NCI-H187 (cell line): ENCODE measurements at regions not wholly inside any gene's neighbourhood (a gene's known extent, or its start where the extent isn't known, plus 50 kb on each side); places are given as distances from the start of the nearest gene placed in this dataset.

ENCODE experiments used
- DNase-seq, 2 experiments: peaks; one replicate each; lab custom pipeline; 2025; lab: John Stamatoyannopoulos, UW

DNA sequence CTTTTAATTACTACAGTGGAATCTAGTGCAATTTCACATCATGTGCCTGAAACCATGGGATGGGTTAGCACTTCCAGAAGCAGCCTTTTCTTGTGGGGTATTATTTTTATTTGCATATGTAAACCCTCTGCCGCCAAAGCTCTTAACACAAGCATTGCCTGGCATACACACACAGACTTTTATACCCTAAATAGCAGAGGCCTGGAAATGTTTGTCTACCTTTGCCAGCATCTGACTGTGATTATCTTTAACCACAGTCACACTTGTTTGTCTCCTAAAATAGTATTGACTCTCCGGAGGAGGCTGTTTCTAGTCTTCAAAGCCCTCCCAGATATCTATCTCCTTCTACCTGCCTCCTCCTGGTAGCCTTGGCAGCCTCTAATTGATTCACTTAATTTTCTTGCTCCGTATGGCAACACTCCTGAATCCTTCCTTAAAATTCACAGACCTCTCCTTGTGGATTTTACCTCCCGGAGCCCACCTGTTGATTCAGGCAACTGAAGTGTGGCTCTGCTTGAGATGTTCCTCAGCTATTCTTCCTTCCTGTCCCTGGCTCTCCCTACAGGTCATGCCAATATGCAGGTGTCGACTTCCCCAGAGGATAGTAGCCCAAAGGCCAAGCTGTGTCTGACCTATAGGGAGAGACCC lies 127.1 kb upstream of the UMPS start:
- DNase-seq, result no peak

DNA sequence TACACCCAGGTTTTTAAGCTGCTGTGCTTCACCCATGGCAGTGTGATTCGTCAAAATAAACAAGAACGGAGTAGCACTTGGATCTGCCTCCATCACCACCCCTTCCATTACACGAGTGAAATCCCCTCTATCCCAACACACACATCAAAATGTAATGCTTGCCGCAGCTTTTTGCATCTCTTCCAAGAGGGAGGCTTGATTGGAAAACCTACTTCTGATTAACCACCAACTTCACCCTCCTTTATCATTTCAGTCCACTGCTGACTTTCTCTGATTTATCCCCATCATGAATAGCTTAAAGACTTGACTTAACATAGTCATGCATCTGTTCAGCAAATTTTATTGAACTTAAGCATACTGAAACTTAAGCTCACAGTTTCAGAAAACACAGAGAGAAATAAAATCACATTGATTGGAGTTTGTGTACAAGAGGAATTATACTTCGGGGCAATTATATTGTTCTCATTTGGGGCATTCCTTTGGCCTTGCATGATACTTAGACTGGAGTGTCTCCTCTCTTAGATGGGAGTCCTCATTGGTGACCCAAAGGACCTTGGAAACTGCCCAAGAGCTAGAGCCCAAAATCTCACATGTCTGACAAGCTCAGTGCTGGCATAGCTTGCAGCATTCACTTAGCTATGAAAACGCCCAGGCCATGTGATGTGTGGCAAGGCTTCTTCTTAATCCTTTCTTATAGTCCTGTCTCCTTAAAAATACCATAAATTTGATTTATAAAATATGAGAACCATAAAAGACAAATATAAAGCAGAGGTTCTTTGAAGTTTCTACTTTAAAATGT lies 124.3 kb upstream of the UMPS start:
- DNase-seq, result no peak

DNA sequence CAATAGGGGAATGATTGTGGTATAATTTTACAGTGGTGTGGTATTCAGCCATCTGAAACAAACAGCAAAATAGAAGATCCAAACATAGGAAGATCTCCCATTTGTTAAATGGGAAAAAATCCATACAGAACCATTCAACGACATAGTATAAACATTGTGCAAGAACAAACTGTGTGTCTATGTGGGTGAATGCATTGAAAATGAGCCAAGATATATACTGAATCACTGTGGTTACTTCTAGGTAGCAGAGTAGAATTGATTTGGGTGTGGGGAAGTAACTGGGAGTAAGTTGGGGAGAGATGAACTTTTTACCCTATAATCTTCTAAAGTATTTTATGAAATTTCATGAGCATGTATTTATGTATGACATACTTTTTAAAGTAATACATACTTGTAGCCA lies 123.1 kb upstream of the UMPS start:
- DNase-seq, result no peak

- no peak for DNase-seq
These were observed 120.8 kb upstream of the UMPS start for GRCh38 chr3:124609402-124609801.

DNA sequence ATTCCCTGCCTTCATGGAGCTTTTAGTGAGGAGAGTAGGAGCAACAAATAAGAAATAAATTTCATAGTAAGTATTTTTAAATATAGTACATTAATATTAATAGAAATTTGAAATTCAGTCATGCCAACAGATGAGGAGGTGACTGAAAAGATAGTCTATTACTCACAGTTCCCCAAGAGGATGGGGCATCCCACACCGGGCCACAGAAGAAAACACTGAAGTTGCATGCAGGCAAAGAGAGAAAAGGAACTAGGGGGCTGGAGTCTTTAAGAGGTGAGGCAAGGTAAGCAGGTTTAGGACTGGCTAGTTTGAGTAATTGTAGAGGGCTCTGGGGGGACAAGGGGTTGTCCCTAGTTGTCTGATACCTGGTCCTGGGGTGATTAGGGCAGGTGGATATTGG lies 120.1 kb upstream of the UMPS start:
- no peak for DNase-seq

DNA sequence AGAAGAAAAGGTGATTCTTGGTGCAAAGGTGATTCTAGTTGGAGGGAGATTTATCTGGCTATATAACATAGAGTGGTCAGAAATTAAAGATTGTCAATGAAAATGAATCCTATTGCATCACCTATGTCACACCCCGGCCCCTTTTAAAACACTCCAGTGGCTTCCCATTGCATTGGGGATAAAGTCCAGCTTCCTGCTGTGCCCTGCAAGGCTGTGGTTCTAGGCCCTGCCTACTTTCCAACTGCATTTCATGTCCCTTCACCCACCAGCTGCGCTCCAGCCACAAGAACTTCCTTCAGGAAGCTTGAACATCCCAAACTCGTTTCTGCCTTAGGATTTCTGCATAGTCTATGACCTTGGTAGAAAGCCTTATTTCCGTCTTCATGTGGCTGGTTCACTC lies 118.7 kb upstream of the UMPS start:
- DNase-seq, result no peak

DNA sequence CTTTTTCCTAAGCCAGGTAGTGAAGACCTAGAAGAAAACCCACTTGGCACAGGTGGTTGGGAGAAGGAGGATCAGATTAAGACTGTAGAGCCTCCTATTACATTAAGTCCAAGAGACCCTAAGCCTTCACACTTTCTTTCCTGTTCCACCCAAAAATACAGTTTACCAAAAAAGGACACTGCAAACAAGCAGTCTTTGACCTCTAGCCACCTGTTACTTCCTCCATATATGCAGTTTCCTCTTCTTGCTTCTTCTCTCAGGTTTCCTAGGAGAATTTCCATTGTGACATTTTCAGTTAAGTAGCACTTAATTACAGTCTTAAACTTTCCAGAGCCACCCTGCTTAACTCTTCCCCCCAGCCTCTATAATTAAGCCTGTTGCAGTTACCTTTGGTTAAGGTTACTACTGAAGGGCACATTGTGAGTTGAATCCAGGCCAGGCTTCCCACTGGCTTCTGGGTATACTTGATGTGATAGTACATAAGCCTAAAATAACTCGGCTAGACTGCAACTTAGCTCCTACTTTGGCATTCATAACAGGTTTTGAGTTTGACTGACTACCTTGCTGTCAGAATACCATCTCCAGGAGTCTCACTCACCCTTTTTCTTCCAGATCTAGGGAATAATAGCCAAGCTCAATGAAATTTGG lies 114.2 kb upstream of the UMPS start:
- no peak for DNase-seq

DNA sequence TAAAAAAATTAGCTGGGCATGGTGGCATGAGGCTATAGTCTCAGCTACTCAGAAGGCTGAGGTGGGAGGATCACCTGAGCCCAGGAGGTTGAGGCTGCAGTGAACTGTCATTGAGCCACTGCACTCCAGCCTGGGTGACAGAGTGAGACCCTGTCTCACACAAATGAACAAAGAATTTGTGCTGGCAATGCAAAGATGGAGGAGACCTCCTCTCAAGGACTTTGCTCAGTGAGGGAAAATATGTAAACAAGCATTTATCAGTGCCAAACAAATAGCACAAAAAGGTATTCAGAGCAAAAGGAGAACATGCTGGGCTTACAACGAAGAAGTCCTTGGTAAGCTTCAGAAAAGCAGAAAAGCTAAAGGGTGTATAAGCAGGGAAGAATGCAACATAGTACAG lies 113.1 kb upstream of the UMPS start:
- no peak for DNase-seq

- no peak for DNase-seq
These were observed 110.2 kb upstream of the UMPS start for GRCh38 chr3:124619887-124620599.

DNA sequence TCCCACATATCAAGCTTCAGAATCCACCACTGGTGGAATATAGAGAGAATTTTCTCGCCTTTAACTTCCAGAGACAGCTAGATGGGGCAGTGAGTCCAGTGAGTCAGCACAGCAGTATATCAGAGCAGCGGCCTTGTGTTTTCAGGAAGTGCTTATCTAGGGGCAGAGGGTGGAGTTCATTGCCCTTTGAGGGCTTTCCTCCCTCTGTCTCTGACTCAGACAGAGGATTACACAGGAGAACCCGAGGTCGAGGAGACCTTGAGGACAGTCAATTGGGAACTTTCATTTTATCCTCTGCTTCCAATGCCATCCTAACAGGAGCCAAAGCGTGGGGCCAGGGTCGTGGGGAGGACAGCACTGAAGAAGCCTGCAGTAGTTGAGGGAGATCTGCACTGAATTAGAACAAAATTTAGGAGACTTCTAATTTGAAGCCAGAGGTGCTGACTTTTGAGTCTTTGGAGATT lies 109.6 kb upstream of the UMPS start:
- no peak for DNase-seq

- DNase-seq, result no peak
These were observed 108.8 kb upstream of the UMPS start for GRCh38 chr3:124621498-124621897.

DNA sequence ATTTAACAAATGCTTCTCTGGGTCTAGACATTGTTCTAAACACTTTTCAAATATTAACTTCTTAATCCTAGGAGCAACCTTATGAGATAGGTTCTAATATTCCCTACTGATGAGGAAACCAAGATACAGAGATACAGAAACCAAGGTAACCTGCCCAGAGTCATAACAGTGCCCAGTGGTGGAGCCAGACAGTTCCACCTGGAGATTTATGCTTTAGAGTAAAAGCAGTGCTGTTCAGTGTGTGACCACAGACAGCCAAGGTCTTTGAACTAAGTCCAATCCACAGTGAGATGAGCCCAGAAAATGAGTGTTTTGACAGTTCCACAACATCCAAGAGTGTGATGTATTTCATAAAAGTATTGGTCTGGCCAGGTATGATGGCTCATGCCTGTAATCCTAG lies 105.2 kb upstream of the UMPS start:
- DNase-seq, result no peak

DNA sequence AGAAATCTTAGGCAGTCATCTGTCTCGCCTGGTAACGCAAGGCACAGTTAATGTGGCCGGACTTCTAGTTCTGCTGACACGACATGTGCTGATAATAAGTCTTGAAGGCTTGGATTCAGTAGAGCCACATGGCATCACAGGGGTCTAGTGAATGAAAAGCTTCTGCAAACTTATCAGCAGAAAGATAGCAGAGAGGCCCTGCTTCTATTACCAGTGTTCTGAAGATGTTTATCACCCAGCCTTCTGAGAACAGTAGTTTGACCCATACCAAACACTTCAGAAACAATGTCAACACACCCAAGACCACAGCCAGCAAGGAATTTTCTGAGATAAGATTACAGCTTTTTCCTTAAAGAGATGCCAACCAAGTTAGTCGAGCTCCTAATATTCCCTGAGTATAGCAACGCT lies 102.7 kb upstream of the UMPS start:
- no peak for DNase-seq

GRCh38 chr3:124628863-124629262 lies 101.4 kb upstream of the UMPS start:
- no peak for DNase-seq

DNA sequence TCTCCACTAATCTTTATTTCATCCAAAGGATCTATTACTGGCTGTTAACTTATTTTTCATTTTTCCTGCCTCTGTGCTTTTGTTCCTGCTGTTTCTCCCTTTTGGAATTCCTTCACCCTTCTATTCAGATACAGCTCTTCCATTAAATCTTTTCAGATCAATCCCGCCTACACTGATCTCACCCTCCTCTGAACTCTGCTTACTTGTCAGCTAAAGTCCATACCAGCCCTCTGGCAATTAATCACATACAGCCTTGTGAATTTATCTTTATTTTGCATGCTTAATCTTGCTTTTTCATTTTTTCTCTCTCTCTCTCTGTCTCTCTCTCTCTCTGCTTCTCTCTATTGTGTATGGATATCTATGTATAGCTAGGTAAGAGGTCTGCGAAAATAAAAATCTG lies 100.8 kb upstream of the UMPS start:
- no peak for DNase-seq

DNA sequence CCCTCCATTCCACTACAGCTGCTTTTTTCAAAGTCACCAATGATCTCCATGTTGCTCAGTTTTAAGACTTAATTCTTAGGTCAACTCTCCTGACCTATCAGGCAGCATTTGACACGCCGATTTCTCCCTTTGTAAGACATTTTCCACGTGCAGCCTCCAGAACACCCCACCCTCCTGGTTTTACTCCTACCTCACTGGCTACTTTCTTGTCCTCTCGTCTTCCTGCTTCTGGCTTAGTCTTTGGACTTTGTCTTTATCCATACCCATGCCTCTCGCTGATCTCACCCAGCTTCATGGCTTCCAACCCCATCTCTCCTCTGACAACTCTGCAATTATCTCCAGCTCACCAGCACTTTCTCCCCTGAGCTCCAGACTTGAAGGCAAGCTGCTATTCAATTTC lies 99.3 kb upstream of the UMPS start:
- DNase-seq, result no peak

GRCh38 chr3:124631727-124632126 lies 98.5 kb upstream of the UMPS start:
- no peak for DNase-seq

GRCh38 chr3:124632566-124633140 lies 97.6 kb upstream of the UMPS start:
- no peak for DNase-seq

- no peak for DNase-seq
These were observed 96.7 kb upstream of the UMPS start for GRCh38 chr3:124633524-124633923.

GRCh38 chr3:124634210-124635168 lies 95.8 kb upstream of the UMPS start:
- DNase-seq, result no peak

GRCh38 chr3:124635169-124635539 lies 95.1 kb upstream of the UMPS start:
- no peak for DNase-seq
